ENCODE measurements at regions not wholly inside any gene's neighbourhood (a gene's known extent, or its start where the extent isn't known, plus 50 kb on each side); places are given as distances from the start of the nearest gene placed in this dataset.

- H3K27me3 ChIP-seq (ENCODE audit: insufficient read depth, low read length), result no peaks in the 10 kb centered on the region
- no peaks in the 10 kb centered on the region for H3K9me3 ChIP-seq (ENCODE audit: low read depth, low read length)
- no peak overlapping the region for H3K4me3 ChIP-seq (ENCODE audit: low read length)
Measured at GRCh38 chr1:83762416-83762815, 236.5 kb downstream of the TTLL7 start.

DNA sequence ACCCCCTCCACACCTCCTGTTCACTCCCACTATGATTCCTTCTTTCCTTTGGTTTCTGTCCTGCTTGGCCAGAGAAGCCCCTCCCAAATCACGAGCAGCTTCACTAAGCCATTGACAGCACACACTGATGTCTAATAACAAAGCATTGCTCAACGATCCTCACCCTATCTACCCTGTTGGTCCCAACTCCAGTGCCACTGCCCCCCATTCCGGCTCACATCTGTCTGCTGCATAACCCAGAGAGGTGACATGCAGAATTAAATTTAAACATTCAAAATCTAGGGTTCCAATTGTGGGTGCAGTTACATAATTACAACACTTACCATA lies 236.9 kb downstream of the TTLL7 start:
- no peaks in the 10 kb centered on the region for H3K9me3 ChIP-seq (ENCODE audit: low read depth, low read length)
- H3K27me3 ChIP-seq (ENCODE audit: insufficient read depth, low read length), result no peaks in the 10 kb centered on the region
- no peak overlapping the region for H3K4me3 ChIP-seq (ENCODE audit: low read length)
- H3K4me1 ChIP-seq (ENCODE audit: insufficient read depth, low read length), result no peaks in the 10 kb centered on the region

More at GRCh38 chr1:83762416-83762815, 236.5 kb downstream of the TTLL7 start:
- no peaks in the 10 kb centered on the region for H3K4me1 ChIP-seq (ENCODE audit: insufficient read depth, low read length)

DNA sequence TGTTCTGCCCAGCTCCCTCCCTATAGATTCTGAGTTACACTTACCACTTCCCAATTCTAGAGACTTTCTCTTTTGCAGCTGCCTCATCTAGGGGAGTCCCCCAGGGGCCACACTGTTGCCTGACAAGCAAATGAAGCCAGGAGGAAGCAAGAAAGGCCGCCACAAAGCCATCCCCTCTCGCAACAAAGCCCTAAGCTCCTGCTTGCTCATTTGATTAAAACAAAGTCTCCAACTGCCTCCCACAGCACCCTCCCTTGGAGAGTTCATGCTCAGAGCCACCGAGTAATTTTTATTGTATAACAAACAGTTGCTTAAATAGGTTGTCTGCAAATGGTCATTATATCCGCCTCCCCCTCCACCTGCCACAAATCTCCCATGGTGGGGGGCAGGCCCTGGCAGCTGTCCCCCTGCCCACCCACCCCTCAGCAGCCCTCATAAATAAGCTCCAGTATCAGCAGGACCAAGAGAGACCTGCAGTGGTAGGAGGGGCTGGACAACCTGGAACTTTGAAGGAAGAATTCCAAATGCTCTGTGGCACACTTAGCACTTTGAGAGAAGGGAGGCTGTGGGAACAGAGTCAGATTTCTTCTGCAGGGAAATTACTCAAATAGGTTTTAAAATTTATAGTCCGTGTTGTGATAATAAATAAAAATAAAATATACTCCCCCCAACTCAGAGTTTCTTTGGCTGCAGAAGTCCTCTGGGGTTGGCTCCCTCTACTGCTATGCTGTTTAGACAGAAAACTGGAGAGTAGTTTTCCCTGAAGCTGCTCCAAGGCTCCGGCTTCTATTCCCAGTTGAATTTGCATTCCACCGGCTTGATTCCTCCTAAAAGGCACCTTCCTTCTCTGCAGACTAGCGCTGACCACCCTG lies 237.5 kb downstream of the TTLL7 start:
- no peaks in the 10 kb centered on the region for H3K4me1 ChIP-seq (ENCODE audit: insufficient read depth, low read length)
- no peak overlapping the region for H3K4me3 ChIP-seq (ENCODE audit: low read length)
- no peaks in the 10 kb centered on the region for H3K9me3 ChIP-seq (ENCODE audit: low read depth, low read length)
- no peaks in the 10 kb centered on the region for H3K27me3 ChIP-seq (ENCODE audit: insufficient read depth, low read length)

DNA sequence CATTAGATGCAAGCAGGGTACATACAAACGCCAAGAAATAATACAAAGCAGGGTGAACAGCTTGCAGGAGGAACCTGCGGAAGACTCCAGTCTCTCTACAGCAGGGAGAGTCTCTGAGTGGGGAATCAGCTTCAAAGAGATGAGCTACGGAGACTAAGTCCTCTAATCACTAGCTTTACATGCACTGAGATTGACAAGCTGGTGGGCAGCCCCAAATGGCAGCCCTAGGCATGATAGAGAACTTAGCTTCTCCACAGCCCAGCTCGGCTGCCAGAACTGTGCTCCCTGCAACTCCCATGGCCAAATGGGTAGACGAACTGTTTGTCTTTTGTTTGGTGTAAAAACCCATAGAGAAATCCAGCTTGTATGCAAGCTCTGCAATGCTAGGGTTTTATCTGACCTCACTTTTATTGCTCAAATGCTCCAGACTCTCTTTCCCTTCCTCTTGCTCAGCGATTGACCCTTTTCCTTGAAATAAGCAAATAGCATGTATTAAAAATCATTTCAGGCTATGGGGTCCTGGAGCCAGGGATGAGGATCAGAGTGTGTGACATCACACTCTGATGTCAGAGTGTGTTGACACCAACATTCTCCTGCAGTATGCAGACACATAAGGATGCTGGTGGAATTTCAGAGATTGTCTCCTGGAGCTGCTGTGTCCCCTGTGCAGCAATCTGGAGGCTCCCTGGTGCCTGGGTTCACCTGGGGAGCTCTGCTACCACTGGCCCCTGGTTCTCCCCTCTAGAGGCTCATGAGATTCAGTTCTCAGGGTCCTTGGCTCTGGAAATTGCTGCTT lies 238.5 kb downstream of the TTLL7 start:
- H3K4me1 ChIP-seq (ENCODE audit: insufficient read depth, low read length), result no peaks in the 10 kb centered on the region
- H3K9me3 ChIP-seq (ENCODE audit: low read depth, low read length), result no peaks in the 10 kb centered on the region
- no peaks in the 10 kb centered on the region for H3K27me3 ChIP-seq (ENCODE audit: insufficient read depth, low read length)
- H3K4me3 ChIP-seq (ENCODE audit: low read length), result no peak overlapping the region

GRCh38 chr1:83756984-83757717 lies 241.8 kb downstream of the TTLL7 start:
- no peaks in the 10 kb centered on the region for H3K27me3 ChIP-seq (ENCODE audit: insufficient read depth, low read length)
- H3K9me3 ChIP-seq (ENCODE audit: low read depth, low read length), result no peaks in the 10 kb centered on the region
- H3K4me1 ChIP-seq (ENCODE audit: insufficient read depth, low read length), result no peaks in the 10 kb centered on the region
- no peak overlapping the region for H3K4me3 ChIP-seq (ENCODE audit: low read length)

DNA sequence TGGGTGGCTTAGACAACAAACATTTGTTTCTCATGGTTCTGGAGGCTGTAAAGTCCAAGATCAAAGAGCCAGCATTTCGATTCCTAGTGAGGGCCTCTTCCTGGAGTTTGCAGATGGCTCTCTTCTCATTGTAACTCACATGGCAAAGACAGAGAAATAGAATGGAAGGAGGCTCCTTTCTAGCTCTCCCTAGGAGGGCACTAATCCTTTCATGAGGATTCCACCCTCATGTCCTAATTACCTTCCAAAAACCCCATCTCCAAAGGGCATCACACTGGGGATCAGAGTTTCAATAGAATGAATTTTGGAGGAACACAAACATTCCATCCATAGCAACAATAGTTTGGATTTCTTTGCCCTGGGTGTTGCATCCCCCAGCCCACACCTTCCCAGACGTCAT lies 247.3 kb downstream of the TTLL7 start:
- no peaks in the 10 kb centered on the region for H3K27me3 ChIP-seq (ENCODE audit: insufficient read depth, low read length)
- no peaks in the 10 kb centered on the region for H3K4me1 ChIP-seq (ENCODE audit: insufficient read depth, low read length)
- no peaks in the 10 kb centered on the region for H3K9me3 ChIP-seq (ENCODE audit: low read depth, low read length)
- no peak overlapping the region for H3K4me3 ChIP-seq (ENCODE audit: low read length)

GRCh38 chr1:83750201-83750600 lies 248.7 kb downstream of the TTLL7 start:
- Histone ChIP-seq H3K4me1 (ENCODE audit: insufficient read depth, low read length) (no peaks in the 10 kb centered on the region), H3K9me3 (ENCODE audit: low read depth, low read length) (no peaks in the 10 kb centered on the region), H3K27me3 (ENCODE audit: insufficient read depth, low read length) (no peaks in the 10 kb centered on the region), H3K4me3 (ENCODE audit: low read length) (no peak overlapping the region)

- Histone ChIP-seq H3K9me3 (ENCODE audit: low read depth, low read length) (no peaks in the 10 kb centered on the region), H3K4me3 (ENCODE audit: low read length) (no peak overlapping the region), H3K27me3 (ENCODE audit: insufficient read depth, low read length) (no peaks in the 10 kb centered on the region), H3K4me1 (ENCODE audit: insufficient read depth, low read length) (no peaks in the 10 kb centered on the region)
Measured at GRCh38 chr1:83747853-83748482, 251.0 kb downstream of the TTLL7 start.

DNA sequence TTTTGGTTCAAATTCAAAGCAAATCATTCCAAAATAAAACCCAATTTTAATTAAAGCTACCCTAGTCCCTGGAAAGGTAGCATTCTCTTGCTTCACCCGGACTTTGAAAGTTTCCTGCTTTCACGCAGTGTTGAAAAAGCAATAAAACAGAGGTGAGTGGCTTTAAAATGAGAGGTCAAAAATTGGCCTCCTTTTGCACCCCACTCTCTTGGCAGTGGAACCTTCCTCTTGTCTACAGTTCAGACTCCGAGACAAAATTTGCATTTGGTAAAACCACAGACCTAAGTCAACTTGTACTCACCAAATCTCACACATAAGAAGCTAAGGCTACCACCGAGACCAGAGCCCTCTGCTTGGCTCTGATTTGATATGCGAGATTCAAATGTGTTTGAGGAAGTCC lies 252.7 kb downstream of the TTLL7 start:
- no peak overlapping the region for H3K4me3 ChIP-seq (ENCODE audit: low read length)
- no peaks in the 10 kb centered on the region for H3K4me1 ChIP-seq (ENCODE audit: insufficient read depth, low read length)
- no peaks in the 10 kb centered on the region for H3K9me3 ChIP-seq (ENCODE audit: low read depth, low read length)
- H3K27me3 ChIP-seq (ENCODE audit: insufficient read depth, low read length), result no peaks in the 10 kb centered on the region

GRCh38 chr1:83742446-83742845 lies 256.5 kb downstream of the TTLL7 start:
- no peak overlapping the region for H3K4me3 ChIP-seq (ENCODE audit: low read length)
- H3K4me1 ChIP-seq (ENCODE audit: insufficient read depth, low read length), result no peaks in the 10 kb centered on the region
- H3K9me3 ChIP-seq (ENCODE audit: low read depth, low read length), result no peaks in the 10 kb centered on the region
- no peaks in the 10 kb centered on the region for H3K27me3 ChIP-seq (ENCODE audit: insufficient read depth, low read length)

GRCh38 chr1:83741770-83742169 lies 257.2 kb downstream of the TTLL7 start:
- H3K4me3 ChIP-seq (ENCODE audit: low read length), result no peak overlapping the region

DNA sequence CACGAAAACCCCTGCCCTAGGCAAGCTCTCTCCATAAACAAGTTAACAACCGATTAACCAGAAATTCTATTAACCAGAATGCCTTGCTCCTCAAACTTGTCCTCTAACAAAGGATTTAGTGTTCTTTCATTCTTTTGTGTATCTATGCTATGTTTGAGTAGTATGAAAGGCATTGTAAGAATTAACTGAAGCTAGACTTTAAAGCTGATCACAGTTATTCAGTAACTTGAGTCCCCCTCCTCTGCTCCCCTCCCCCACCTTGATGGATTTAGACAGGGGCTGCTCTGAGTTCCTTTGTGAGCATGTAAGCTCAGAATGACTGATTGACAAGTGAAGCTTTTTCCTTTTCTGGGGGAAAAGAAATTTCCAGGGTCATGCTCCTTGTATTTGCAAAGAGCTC lies 257.6 kb downstream of the TTLL7 start:
- Histone ChIP-seq H3K4me3 (ENCODE audit: low read length) (no peak overlapping the region), H3K27me3 (ENCODE audit: insufficient read depth, low read length) (no peaks in the 10 kb centered on the region), H3K4me1 (ENCODE audit: insufficient read depth, low read length) (no peaks in the 10 kb centered on the region), H3K9me3 (ENCODE audit: low read depth, low read length) (no peaks in the 10 kb centered on the region)

More at GRCh38 chr1:83741770-83742169, 257.2 kb downstream of the TTLL7 start:
- Histone ChIP-seq H3K27me3 (ENCODE audit: insufficient read depth, low read length) (no peaks in the 10 kb centered on the region), H3K4me1 (ENCODE audit: insufficient read depth, low read length) (no peaks in the 10 kb centered on the region), H3K9me3 (ENCODE audit: low read depth, low read length) (no peaks in the 10 kb centered on the region)

DNA sequence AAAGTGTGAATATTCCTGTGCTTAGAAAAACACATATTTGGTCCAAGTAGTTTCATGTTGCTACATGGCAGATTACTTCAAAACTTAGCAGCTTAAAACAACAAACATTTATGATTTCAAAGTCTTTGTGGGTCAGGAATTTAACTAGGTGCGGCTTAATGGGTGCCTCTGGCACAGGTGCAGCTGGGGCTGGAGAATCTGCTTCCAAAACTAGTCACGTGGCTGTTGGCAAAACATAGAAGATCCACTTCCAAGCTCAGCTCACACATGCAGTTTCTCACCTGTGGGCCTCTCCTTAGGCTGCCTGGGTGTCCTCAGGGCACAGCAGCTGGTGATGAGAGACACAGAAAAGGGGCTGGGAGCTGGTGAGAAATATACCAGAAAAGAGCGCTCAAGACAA lies 263.4 kb downstream of the TTLL7 start:
- Histone ChIP-seq H3K9me3 (ENCODE audit: low read depth, low read length) (no peaks in the 10 kb centered on the region), H3K27me3 (ENCODE audit: insufficient read depth, low read length) (no peaks in the 10 kb centered on the region), H3K4me3 (ENCODE audit: low read length) (no peak overlapping the region), H3K4me1 (ENCODE audit: insufficient read depth, low read length) (no peaks in the 10 kb centered on the region)

- no peaks in the 10 kb centered on the region for H3K9me3 ChIP-seq (ENCODE audit: low read depth, low read length)
- H3K4me3 ChIP-seq (ENCODE audit: low read length), result no peak overlapping the region
- H3K4me1 ChIP-seq (ENCODE audit: insufficient read depth, low read length), result no peaks in the 10 kb centered on the region
- H3K27me3 ChIP-seq (ENCODE audit: insufficient read depth, low read length), result no peaks in the 10 kb centered on the region
Measured at GRCh38 chr1:83734420-83734819, 264.5 kb downstream of the TTLL7 start.
